Activated naive CD4-positive, alpha-beta T cell treated with anti-CD3 and anti-CD28 coated beads, Interleukin-2, amount 50 U/mL, for 24 hours (primary cell): ENCODE measurements at regions not wholly inside any gene's neighbourhood (a gene's known extent, or its start where the extent isn't known, plus 50 kb on each side); places are given as distances from the start of the nearest gene placed in this dataset.
"Not testable (repeated sequence)": the region's sequence is repeated elsewhere in the genome, so short reads cannot be mapped to it uniquely, and the experiment has no call there.

Source experiments
- H3K27ac Mint-ChIP-seq: one replicate; pipeline ENCODE4 v1.8.0; 2021; ENCODE audit warnings: mild to moderate bottlenecking, mixed read lengths
- H3K27me3 Mint-ChIP-seq: one replicate; pipeline ENCODE4 v1.8.0; 2021; ENCODE audit warnings: mixed read lengths
- H3K36me3 Mint-ChIP-seq: one replicate; pipeline ENCODE4 v1.8.0; 2021; ENCODE audit warnings: mixed read lengths
- H3K4me1 Mint-ChIP-seq: one replicate; pipeline ENCODE4 v1.8.0; 2021; ENCODE audit warnings: mixed read lengths
- H3K4me3 Mint-ChIP-seq: one replicate; pipeline ENCODE4 v1.8.0; 2021; ENCODE audit warnings: mild to moderate bottlenecking, mixed read lengths
- H3K9me3 Mint-ChIP-seq: one replicate; pipeline ENCODE4 v1.8.0; 2021; ENCODE audit warnings: mixed read lengths

- Mint-ChIP-seq H3K27ac (peak overlapping the region; percentile 47), H3K27me3 (peaks cover 16% of the 10 kb centered on the region), H3K9me3 (peaks cover 25% of the 10 kb centered on the region), H3K36me3 (peaks cover 3% of the 10 kb centered on the region), H3K4me1 (peaks cover 11% of the 10 kb centered on the region), H3K4me3 (no peak overlapping the region)
Measured at GRCh38 chr3:198096015-198096414, 136.0 kb downstream of the LMLN start.

- Mint-ChIP-seq H3K9me3 (peaks cover 25% of the 10 kb centered on the region), H3K27me3 (peaks cover 16% of the 10 kb centered on the region), H3K4me3 (no peak overlapping the region), H3K4me1 (peaks cover 11% of the 10 kb centered on the region), H3K27ac (no peak overlapping the region), H3K36me3 (peaks cover 3% of the 10 kb centered on the region)
Measured at GRCh38 chr3:198097048-198097447, 137.0 kb downstream of the LMLN start.

GRCh38 chr3:198098661-198099081 is 138.7 kb downstream of the LMLN start:
- not testable (repeated sequence) for H3K4me1 Mint-ChIP-seq, H3K36me3 Mint-ChIP-seq, H3K27me3 Mint-ChIP-seq
- H3K9me3 Mint-ChIP-seq = peaks cover 13% of the 10 kb centered on the region
- peak overlapping the region; percentile 37 for H3K4me3 Mint-ChIP-seq
- peak overlapping the region; percentile 82 for H3K27ac Mint-ChIP-seq

GRCh38 chr3:198103070-198103469 is 143.1 kb downstream of the LMLN start:
- H3K36me3 Mint-ChIP-seq, H3K27me3 Mint-ChIP-seq, H3K9me3 Mint-ChIP-seq, H3K27ac Mint-ChIP-seq, H3K4me3 Mint-ChIP-seq: not testable (repeated sequence)
- H3K4me1 Mint-ChIP-seq = peaks cover 21% of the 10 kb centered on the region

GRCh38 chr3:198106265-198106664 is 146.2 kb downstream of the LMLN start:
- peak overlapping the region; percentile 59 for H3K27ac Mint-ChIP-seq

GRCh38 chr3:198107840-198108734 is 148.1 kb downstream of the LMLN start:
- Mint-ChIP-seq H3K36me3 (peaks cover 13% of the 10 kb centered on the region), H3K9me3 (peaks cover 4% of the 10 kb centered on the region), H3K27me3 (peaks cover 15% of the 10 kb centered on the region), H3K4me3 (no peak overlapping the region), H3K4me1 (peaks cover 20% of the 10 kb centered on the region), H3K27ac (no peak overlapping the region)

More at GRCh38 chr3:198106265-198106664, 146.2 kb downstream of the LMLN start:
- peaks cover 10% of the 10 kb centered on the region for H3K36me3 Mint-ChIP-seq
- H3K4me3 Mint-ChIP-seq = peak overlapping the region; percentile 64
- no peaks in the 10 kb centered on the region for H3K9me3 Mint-ChIP-seq
- H3K4me1 Mint-ChIP-seq = peaks cover 17% of the 10 kb centered on the region
- peaks cover 7% of the 10 kb centered on the region for H3K27me3 Mint-ChIP-seq

GRCh38 chr3:198109883-198110282 is 149.9 kb downstream of the LMLN start:
- H3K27ac Mint-ChIP-seq = no peak overlapping the region
- peaks cover 24% of the 10 kb centered on the region for H3K4me1 Mint-ChIP-seq
- H3K36me3 Mint-ChIP-seq = peaks cover 19% of the 10 kb centered on the region
- H3K27me3 Mint-ChIP-seq = peaks cover 28% of the 10 kb centered on the region
- H3K4me3 Mint-ChIP-seq = no peak overlapping the region
- H3K9me3 Mint-ChIP-seq = peaks cover 7% of the 10 kb centered on the region

GRCh38 chr3:198112031-198112430 is 152.0 kb downstream of the LMLN start:
- H3K27ac Mint-ChIP-seq = no peak overlapping the region
- peaks cover 7% of the 10 kb centered on the region for H3K9me3 Mint-ChIP-seq
- no peak overlapping the region for H3K4me3 Mint-ChIP-seq
- H3K36me3 Mint-ChIP-seq = peaks cover 12% of the 10 kb centered on the region
- peaks cover 36% of the 10 kb centered on the region for H3K27me3 Mint-ChIP-seq
- peaks cover 12% of the 10 kb centered on the region for H3K4me1 Mint-ChIP-seq

- Mint-ChIP-seq H3K27ac (no peak overlapping the region), H3K4me1 (peaks cover 8% of the 10 kb centered on the region), H3K9me3 (peaks cover 7% of the 10 kb centered on the region), H3K36me3 (peaks cover 12% of the 10 kb centered on the region), H3K27me3 (peaks cover 39% of the 10 kb centered on the region), H3K4me3 (peak overlapping the region; percentile 74)
Measured at GRCh38 chr3:198113206-198114053, 153.4 kb downstream of the LMLN start.

- H3K27ac Mint-ChIP-seq, H3K9me3 Mint-ChIP-seq, H3K4me3 Mint-ChIP-seq, H3K4me1 Mint-ChIP-seq: not testable (repeated sequence)
- Mint-ChIP-seq H3K27me3 (peaks cover 39% of the 10 kb centered on the region), H3K36me3 (peaks cover 12% of the 10 kb centered on the region)
Measured at GRCh38 chr3:198114516-198114915, 154.5 kb downstream of the LMLN start.

- H3K27ac Mint-ChIP-seq, H3K9me3 Mint-ChIP-seq, H3K27me3 Mint-ChIP-seq, H3K4me1 Mint-ChIP-seq, H3K4me3 Mint-ChIP-seq, H3K36me3 Mint-ChIP-seq: not testable (repeated sequence)
Measured at GRCh38 chr3:198122184-198122583, 162.2 kb downstream of the LMLN start.

- H3K36me3 Mint-ChIP-seq, H3K4me3 Mint-ChIP-seq, H3K27ac Mint-ChIP-seq, H3K4me1 Mint-ChIP-seq, H3K27me3 Mint-ChIP-seq, H3K9me3 Mint-ChIP-seq: not testable (repeated sequence)
Measured at GRCh38 chr3:198137038-198137835, 177.2 kb downstream of the LMLN start.

GRCh38 chr3:198138205-198138604 is 178.2 kb downstream of the LMLN start:
- not testable (repeated sequence) for H3K4me1 Mint-ChIP-seq, H3K27me3 Mint-ChIP-seq, H3K4me3 Mint-ChIP-seq, H3K27ac Mint-ChIP-seq, H3K9me3 Mint-ChIP-seq, H3K36me3 Mint-ChIP-seq

GRCh38 chr3:198139037-198139436 is 179.0 kb downstream of the LMLN start:
- H3K27me3 Mint-ChIP-seq, H3K9me3 Mint-ChIP-seq, H3K27ac Mint-ChIP-seq, H3K36me3 Mint-ChIP-seq, H3K4me1 Mint-ChIP-seq, H3K4me3 Mint-ChIP-seq: not testable (repeated sequence)

GRCh38 chr3:198139513-198140167 is 179.6 kb downstream of the LMLN start:
- H3K4me1 Mint-ChIP-seq, H3K27ac Mint-ChIP-seq, H3K9me3 Mint-ChIP-seq, H3K36me3 Mint-ChIP-seq, H3K27me3 Mint-ChIP-seq, H3K4me3 Mint-ChIP-seq: not testable (repeated sequence)
